ENCODE measurements at regions not wholly inside any gene's neighbourhood (a gene's known extent, or its start where the extent isn't known, plus 50 kb on each side); places are given as distances from the start of the nearest gene placed in this dataset.

GRCh38 chr14:104319491-104320241 lies 181.3 kb downstream of the KIF26A start:
- no peak for DNase-seq (ENCODE audit: low spot score)

- no peak for DNase-seq (ENCODE audit: low spot score)
Measured at GRCh38 chr14:104320611-104321086, 182.3 kb downstream of the KIF26A start.

GRCh38 chr14:104321088-104321801 lies 182.9 kb downstream of the KIF26A start:
- no peak for DNase-seq (ENCODE audit: low spot score)

GRCh38 chr14:104321802-104322130 lies 183.4 kb downstream of the KIF26A start:
- no peak for DNase-seq (ENCODE audit: low spot score)

GRCh38 chr14:104322531-104323366 lies 184.4 kb downstream of the KIF26A start:
- DNase-seq (ENCODE audit: low spot score) = no peak

- DNase-seq (ENCODE audit: low spot score) = no peak
Measured at GRCh38 chr14:104323551-104324175, 185.3 kb downstream of the KIF26A start.

GRCh38 chr14:104326848-104327247 lies 188.5 kb downstream of the KIF26A start:
- no peak for DNase-seq (ENCODE audit: low spot score)

GRCh38 chr14:104328607-104329006 lies 190.2 kb downstream of the KIF26A start:
- DNase-seq (ENCODE audit: low spot score) = no peak

GRCh38 chr14:104329793-104330192 lies 191.4 kb downstream of the KIF26A start:
- DNase-seq (ENCODE audit: low spot score) = no peak

- DNase-seq (ENCODE audit: low spot score) = no peak
Measured at GRCh38 chr14:104331871-104332605, 193.7 kb downstream of the KIF26A start.

- no peak for DNase-seq (ENCODE audit: low spot score)
Measured at GRCh38 chr14:104332634-104333270, 194.4 kb downstream of the KIF26A start.

- DNase-seq (ENCODE audit: low spot score) = no peak
Measured at GRCh38 chr14:104333646-104334423, 195.4 kb downstream of the KIF26A start.

GRCh38 chr14:104334424-104335161 lies 196.2 kb downstream of the KIF26A start:
- DNase-seq (ENCODE audit: low spot score) = no peak

- no peak for DNase-seq (ENCODE audit: low spot score)
Measured at GRCh38 chr14:104335176-104335575, 196.8 kb downstream of the KIF26A start.

GRCh38 chr14:104335611-104336010 lies 197.2 kb downstream of the KIF26A start:
- DNase-seq (ENCODE audit: low spot score) = no peak

- no peak for DNase-seq (ENCODE audit: low spot score)
Measured at GRCh38 chr14:104337351-104337750, 199.0 kb downstream of the KIF26A start.

GRCh38 chr14:104339361-104339760 lies 201.0 kb downstream of the KIF26A start:
- DNase-seq (ENCODE audit: low spot score) = no peak

- DNase-seq (ENCODE audit: low spot score) = no peak
Measured at GRCh38 chr14:104339829-104340228, 201.4 kb downstream of the KIF26A start.
